GM18511 (cell line): ENCODE measurements at regions not wholly inside any gene's neighbourhood (a gene's known extent, or its start where the extent isn't known, plus 50 kb on each side); places are given as distances from the start of the nearest gene placed in this dataset.
A peak's percentile ranks its signal among the peaks of the same experiment; 100 is the strongest.

Experiments used
- ATAC-seq: cut with Tn5 transposase; IDR thresholded peaks from one replicate; pipeline ENCODE4 v1.9.1; 2021; ENCODE audit warnings: mild to moderate bottlenecking, moderate library complexity; ENCODE audit not compliant: unreplicated experiment

DNA sequence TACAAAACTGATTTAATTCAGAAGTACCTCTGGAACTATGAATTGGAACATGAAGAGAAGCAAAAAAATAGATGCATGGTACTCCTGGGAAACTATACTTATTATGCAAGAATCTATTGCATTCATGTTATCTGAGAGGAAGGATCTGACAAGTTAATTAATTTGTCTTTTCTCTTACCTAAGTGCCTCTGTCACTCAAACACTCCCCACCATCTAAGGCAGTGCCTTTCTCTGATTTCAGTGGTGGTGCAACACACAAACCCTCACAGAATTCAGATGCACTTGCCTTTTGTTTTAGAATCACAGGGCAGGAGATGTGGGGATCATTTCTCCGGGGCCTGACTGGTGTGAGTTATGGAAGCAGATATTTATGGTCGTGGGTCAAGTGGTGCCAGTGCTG is 52.5 kb upstream of the C9orf72 start:
- no peak for ATAC-seq

DNA sequence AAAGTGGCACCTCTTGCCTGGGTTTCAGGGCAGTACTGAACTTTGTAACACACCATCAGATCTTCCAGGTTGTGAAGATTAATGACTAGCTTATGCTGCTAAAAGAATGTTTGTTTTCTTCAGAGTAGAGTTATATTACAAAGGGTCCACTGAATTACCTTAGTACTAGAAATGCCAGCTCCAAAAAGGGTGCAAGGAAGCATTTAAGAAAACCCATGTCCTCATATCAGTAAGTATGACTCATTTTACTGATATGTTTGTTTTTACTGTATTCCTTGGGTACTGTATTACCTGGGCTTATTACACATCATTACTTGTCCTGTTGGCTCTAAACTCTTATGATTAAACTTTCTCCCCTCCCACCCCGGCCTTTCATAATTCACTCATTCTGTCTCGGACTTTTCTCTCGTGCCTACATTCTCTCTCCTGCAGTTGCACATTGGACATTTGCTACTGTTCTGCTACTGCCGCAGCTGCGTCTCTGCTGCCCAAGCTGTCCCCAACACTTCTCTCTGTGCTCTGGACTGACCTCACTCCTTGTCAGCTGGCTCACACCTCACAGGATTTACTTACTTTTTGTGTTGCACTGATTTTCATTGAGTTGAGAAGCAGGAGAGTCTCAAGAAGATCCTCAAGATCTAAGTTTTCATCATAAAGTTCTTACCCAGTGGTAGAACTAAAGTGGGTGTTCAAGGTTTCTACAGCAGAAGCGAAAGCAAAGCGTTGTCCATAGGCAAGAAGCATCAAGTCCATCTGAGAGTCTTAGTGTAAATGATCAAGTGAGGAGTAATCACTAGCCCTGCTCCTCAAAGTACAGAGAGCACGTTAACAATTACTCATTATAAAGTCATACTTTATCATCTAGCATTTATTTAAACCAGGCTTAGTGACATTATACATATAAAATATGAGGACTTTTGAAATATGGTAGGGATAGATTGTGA is 53.2 kb upstream of the C9orf72 start:
- no peak for ATAC-seq

DNA sequence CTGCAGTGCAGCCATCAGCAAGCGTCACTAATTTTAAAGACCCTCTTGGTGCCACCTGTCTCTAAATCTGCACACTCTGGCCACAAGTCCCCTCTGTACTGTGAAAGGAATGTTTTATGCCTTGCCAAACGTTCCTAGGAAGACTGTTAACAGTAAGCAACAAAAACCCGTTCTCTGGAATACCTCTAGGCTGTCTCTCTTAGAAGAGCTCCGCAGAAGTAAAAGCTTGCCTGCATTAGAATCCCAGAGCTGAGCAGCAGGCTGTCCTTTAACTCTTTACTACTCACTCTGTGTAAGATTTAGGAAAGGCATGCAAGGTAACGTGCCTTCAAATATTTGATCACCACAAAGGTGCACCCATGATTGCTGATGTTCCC is 53.9 kb upstream of the C9orf72 start:
- no peak for ATAC-seq

DNA sequence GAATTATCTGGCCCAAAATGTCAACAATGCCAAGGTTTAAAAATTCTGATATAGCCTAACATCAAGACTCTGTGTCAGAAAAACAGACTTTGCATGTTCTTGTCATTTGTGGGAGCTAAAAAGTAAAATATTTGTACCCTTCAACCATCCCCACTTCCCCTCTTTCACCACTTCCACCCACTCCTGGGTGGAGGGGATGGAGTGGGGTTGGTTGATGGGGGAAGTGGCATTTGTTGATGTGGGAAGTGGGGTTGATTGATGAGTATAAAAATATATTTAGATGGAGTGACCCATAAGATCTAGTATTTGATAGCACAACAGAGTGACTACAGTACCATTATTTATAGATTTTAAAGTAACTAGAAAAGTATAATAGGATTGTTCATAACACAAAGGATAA is 55.0 kb upstream of the C9orf72 start:
- no peak for ATAC-seq

DNA sequence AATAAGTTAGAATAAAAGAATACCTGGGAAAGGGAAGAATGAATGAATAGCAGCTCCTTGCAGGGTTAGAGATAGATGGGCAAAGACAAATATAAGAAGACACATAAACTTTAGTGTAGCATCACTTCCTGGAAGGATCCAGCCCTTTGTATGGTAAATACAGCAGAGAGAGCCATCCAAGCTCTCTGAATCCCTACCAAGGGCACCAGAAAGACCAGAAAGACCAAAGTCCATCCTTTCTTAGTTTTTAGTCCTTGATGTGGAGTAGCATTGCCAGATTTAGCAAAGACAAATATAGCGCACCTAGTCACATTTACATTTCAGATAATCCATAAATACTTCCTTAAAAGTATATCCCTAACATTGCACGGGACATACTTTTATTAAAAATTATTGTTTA is 56.1 kb upstream of the C9orf72 start:
- ATAC-seq: no peak

DNA sequence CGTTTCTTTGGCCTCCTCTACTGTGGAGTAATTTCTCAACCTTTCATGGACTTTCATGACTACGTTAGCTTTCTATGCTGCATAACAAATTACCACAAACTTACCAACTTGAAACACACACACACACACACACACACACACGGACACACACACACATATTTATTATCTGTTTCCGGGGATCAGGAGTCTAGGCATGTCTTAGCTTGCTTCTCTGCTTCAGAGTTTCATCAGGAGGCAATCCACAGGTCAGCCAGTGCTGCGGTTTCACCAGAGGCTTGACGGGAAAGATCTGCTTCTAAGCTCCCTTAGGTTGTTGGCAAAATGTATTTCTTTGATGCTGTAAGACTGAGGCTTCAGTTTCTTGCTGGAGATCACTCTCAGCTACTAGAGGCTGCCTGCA is 59.0 kb upstream of the C9orf72 start:
- ATAC-seq: no peak

DNA sequence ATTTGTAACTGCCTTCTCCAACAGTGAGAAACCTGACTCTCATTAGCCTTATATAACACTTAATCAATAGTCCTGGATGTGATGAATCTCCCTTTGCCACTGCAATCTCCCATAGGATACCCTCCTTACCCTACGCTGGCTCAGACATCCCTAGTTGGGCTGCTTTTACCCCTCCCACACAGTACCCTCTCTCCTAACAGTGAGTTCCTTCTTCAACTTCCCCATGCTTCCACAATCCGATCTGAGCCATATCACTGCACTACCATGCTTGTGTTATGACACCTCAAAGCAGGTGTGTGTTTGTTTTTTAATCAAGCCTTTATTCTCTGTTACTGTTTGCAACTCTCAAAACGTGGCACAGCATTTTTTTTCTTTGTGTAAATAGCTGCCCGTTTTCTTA is 60.5 kb upstream of the C9orf72 start:
- no peak for ATAC-seq

DNA sequence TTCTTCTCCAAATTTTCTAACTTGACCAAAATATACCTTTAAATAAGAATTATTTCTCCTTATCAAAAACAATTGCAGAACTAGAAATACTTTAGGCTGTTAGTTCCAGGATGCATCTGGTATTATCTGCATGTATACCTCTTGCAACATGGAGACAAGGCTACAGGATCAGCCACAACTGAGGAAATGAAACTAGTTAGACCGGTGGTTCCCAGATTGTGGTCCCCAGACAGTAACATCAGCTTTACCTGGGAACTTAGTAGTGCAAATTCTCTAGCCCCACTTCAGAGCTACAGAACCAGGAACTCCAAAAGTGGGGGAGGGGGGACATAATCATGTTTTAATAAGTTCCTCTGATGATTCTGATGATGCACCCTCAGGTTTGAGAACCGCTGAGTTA is 61.6 kb upstream of the C9orf72 start:
- ATAC-seq: peak; percentile 86

DNA sequence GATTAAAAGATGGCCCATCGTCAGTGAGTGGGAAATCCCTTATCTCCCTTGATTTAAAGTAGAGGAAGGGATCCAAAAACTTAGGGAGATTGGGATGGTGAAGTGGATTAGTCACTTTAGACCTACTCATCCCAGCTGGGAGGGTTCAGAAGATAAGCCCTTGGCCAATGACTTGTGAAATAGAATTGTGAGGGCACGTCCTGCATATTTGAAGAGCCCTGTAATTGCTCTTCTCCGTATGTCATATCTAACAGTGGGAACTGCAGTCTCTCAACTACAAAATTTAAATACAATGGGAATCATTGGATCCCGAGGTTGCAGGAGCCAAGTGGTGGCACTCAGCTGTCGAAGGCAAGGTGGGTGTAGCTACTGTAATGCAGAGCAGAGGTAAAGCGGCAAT is 65.4 kb upstream of the C9orf72 start:
- no peak for ATAC-seq

DNA sequence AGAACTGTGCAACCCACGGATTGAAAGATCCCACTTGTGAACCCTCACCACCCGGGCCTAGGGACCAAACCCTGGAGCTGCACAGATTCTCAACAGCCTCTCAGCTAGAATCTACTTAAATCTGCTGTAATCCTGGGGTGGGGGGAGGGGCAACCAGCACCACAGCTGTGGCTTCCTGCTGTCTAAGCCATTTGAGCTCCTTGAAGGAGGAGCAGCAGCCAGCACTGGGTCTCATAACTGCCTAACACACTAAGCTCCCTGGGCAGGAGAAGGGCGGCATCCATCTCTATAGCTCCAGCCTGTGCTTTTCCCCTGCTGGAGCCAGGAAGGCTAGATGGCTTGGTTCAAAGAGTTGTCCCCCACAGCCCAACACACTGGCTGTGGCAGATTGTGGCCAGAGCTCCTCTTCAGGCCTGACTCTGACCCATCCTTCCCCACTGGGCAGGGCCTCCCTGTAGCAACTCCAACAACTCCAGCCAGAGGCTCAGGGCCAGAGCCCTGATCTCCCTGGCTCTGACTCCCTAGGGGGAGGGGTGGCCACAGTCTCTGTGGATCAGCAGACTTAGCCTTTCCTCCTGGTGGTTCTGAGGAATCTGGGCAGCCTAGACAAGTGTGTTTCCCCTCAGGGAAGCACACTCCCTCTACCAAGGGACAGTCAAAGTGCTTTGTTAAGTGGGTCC is 72.0 kb upstream of the C9orf72 start:
- ATAC-seq: no peak

DNA sequence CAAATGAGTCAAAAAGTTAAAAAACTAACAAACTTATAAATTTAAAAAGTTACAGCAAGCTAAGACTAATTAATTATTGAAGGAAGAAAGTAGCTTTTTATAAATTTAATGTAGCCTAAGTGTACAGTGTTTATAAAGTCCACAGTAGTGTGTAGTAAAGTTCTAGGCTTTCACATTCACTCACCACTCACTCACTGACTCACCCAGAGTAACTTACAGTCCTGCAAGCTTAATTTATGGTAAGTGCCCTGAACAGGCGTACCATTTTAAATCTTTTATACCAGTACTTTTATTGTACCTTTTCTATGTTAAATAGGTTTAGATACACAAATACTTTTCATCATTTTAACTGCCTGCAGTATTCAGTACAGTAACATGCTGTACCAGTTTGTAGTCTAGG is 80.0 kb upstream of the C9orf72 start:
- no peak for ATAC-seq

DNA sequence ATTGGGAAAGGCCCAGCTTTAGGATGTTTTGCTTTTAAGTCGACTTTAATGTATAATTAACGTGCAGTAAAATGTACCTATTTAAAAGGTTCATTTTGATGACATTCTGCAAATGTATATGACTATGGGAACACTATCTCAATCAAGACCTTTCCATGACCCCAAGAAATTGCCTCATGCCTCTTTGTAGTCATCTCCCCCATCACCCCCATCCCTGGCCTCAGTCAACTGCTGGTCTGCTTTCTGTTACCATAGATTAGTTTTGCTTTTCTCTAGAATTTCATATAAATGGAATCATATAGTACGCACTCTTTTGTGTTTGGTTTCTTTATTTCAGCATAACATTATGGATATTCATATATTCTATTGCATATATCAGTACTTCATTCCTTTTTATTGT is 80.7 kb upstream of the C9orf72 start:
- no peak for ATAC-seq

DNA sequence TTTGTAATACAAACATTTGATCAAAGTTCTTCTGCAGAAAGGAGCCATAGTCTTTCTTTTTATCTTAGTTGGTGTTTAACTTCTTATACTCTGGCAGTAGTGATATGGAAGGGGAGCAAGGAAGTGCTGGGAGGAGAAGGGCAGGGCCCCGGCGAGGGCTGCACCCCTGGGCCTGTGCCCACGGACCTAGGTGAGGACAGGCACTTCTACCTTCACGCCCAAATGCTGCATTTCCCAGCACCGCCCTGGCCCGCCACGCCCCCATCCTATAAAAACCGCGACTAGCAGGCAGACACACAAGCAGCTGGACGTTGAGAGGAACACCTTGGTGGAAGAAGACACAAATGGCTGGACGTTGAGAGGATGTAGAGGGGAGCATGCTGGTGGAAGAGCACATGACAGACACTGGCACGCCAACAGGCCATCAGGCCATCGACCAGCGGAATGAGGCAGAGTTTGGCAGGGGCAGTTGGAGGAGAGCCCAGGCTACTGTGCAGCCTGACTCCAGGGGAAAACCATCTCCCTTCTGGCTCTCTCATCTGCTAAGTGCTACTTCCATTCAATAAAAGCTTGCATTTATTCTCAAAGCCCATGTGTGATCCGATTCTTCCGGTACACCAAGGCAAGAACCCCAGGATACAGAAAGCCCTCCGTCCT is 81.5 kb upstream of the C9orf72 start:
- ATAC-seq: no peak

DNA sequence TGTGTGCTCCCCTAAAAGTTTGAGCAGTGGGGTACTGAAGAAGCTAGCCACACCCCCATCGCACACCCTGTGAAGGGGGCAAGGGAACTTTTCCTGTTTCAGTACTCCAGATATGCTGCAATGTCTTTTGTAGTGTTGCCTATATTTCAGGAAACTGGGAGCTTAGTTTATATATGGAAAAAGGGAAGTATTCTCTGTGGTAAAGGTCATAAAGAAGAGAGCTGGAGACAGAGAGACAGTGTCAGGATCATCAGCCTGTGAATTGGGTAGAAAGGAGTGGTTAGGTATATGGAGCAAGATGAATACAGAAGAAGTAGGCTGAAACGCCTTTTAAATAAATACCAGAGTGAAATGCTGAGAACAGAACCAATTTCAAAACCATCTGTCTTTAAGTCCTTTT is 82.2 kb upstream of the C9orf72 start:
- ATAC-seq: no peak

DNA sequence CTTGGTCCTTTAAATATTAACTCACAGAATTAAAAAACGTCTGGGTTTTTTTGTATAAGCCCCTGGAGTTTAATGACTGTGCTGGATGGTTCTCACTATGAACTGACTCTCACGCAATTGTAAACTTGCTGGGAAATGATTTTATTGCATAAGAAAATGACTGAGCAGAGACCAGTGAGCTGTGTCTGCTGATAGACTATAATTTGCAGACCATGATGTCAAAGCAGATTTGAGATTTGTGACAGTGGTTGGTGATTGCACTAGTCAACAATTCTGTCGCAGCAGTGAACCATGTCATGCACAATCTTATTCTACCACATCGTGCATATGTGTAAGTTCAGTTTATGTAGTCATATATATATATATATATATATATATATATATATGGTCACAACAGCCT is 85.7 kb upstream of the C9orf72 start:
- no peak for ATAC-seq

DNA sequence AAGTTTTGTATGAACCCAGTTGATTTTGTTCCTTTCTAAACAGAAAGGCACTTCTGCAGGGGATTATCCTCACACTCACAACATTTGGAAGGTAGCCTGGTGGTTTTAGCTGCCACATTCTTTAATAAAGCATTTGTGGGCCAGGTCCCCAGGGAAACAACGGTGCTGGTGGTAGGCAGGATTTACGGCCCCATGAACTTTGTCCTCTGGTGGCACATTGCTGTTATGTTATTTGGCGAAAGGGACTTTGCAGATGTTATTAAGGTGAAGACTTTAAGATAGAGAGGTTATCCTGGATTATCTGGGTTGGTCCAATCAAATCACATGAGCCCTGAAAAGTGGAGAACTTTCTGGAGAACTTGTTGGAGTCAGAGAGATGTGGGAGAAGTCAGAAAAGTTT is 86.3 kb upstream of the C9orf72 start:
- ATAC-seq: no peak

DNA sequence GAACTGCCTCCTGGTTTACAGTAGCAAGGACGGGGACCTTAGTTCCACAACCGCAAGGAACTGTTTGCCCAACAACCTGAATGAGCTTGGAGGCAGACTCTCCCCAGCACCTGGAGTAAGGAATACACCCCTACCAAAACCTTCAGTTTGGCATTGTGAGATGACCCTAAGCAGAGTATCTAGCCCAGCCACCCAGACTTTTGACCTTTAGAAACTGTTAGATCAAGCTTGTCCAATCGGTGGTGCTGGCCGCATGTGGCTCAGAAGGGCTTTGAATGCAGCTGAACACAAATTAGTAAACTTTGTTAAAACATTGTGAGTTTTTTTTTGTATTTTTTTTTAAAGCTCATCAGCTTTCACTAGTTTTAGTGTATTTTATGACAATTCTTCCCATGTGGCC is 86.9 kb upstream of the C9orf72 start:
- no peak for ATAC-seq

DNA sequence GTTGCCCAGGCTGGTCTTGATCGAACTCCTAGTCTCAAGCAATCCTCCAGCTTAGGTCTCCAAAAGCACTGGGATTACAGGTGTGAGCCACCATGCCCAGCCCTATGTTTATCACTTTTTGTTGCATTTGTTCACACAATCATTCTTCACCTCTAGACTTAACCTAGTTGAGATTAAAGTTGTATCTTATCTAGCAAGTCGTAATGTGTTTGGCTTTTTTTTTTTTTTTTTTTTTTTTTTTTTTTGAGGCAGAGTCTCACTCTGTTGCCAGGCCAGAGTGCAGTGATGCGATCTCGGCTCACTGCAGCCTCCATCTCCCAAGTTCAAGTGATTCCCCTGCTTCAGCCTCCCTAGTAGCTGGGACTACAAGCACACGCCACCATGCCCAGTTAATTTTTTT is 90.2 kb upstream of the C9orf72 start:
- no peak for ATAC-seq

DNA sequence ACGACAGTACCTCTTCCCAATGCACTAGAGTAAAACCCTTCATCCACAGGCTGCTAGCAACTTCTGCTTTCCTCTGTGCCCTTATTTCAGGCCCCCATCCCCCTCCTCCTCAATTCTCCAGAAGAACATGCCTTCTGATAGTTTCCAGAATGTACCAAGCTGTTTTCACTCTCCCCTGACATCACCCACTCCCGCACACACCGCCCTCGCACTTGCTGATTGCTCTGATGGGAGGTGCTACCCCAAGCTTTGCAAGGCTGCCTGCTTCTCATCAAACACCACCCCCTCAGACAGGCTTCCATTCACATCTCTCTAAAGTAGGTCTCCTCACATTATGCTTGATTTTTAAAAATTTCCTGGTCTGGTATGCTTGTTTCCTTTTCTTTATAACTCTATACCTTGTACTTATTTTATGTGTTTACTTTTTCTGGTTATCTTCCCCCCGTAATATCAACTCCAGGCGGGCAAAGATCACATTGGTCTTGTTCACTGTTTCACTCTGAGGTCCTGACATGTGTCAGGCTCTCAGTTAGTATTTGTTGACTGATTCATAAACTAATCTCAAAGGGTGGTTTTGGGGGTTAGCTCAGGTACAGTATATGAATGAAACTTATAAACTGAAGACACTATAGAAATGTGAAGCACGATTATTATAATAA is 91.0 kb upstream of the C9orf72 start:
- ATAC-seq: no peak

DNA sequence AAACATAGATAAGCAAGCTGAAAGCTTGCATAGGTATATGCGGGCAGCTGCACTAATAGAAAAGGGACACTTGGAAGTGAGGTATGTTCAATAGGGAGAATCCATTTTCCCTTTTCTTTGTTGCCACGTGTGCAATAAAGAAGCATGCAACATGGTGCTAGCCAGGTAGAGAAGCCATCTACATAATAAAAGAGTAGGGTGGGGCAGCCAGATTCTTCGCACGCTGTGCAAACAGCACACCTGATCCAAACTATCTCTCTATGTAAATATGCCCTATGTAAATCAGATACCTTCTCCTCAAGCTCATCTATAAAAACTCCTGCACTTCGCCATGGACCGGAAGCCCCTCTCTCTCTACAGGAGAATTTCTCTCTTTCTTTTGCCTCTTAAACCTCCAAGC is 91.9 kb upstream of the C9orf72 start:
- no peak for ATAC-seq

DNA sequence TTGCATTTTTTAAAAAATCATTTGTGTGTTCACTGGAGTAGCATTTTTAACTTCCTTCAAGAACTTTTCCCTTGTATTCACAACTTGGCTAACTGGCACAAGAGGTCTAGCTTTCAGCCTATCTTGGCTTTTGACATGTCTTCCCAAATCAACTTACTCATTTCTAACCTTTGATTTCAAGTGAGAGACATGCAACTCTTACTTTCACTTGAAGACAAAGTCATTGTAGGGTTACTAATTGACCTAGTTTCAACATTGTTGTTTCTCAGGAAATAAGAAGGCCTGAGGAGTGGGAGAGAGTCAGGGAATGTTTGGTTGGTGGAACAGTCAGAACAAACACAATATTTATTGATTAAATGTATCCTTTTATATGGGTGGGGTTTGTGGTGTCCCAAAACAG is 95.0 kb upstream of the C9orf72 start:
- ATAC-seq: no peak
